SU-DHL-6 (cell line): ENCODE measurements at regions not wholly inside any gene's neighbourhood (a gene's known extent, or its start where the extent isn't known, plus 50 kb on each side); places are given as distances from the start of the nearest gene placed in this dataset.

Experiments
- H2AFZ ChIP-seq: fragments of 200-600 bp; sonication (generic); 2 replicates; pipeline ENCODE4 v1.6.1; 2014; ENCODE audit warnings: low read depth, mild to moderate bottlenecking, moderate library complexity, mixed read lengths, antibody characterized with exemption, low read length; ENCODE audit not compliant: severe bottlenecking
- H3F3A ChIP-seq: fragments of 200-600 bp; shearing (Covaris generic); 2 replicates; pipeline ENCODE4 v1.6.0; 2016; ENCODE audit warnings: antibody characterized with exemption, mild to moderate bottlenecking; ENCODE audit not compliant: insufficient read depth
- H3K27ac ChIP-seq: fragments of 200-600 bp; sonication (generic); 2 replicates; pipeline ENCODE4 v1.5.1; 2016; ENCODE audit warnings: low read depth, mild to moderate bottlenecking, low read length, moderate library complexity, mixed read lengths
- H3K27me3 ChIP-seq: fragments of 200-600 bp; sonication (generic), shearing (Covaris generic); 2 replicates; pipeline ENCODE4 v1.6.0; 2014; ENCODE audit warnings: mild to moderate bottlenecking, low read length
- H3K36me3 ChIP-seq: fragments of 200-600 bp; sonication (generic); 2 replicates; pipeline ENCODE4 v1.6.1; 2014; ENCODE audit warnings: mild to moderate bottlenecking, low read length, mixed read lengths
- H3K4me2 ChIP-seq: fragments of 300-600, 200-600 bp; shearing (Covaris generic), sonication (generic); 2 replicates; pipeline ENCODE4 v1.6.0; 2014; ENCODE audit warnings: low read length, low read depth, mild to moderate bottlenecking; ENCODE audit not compliant: poor library complexity, severe bottlenecking
- H3K4me3 ChIP-seq: fragments of 200-600 bp; sonication (generic); 2 replicates; pipeline ENCODE4 v1.5.1; 2014; ENCODE audit warnings: antibody characterized with exemption, low read length, mild to moderate bottlenecking, mixed read lengths; ENCODE audit not compliant: insufficient read depth, poor library complexity, severe bottlenecking
- H3K79me2 ChIP-seq: fragments of 200-600 bp; sonication (generic); 2 replicates; pipeline ENCODE4 v1.6.1; 2014; ENCODE audit warnings: mild to moderate bottlenecking, low read length, moderate library complexity; ENCODE audit not compliant: insufficient read depth
- H3K9ac ChIP-seq: fragments of 200-600 bp; sonication (generic); 2 replicates; pipeline ENCODE4 v1.7.0; 2014; ENCODE audit warnings: mild to moderate bottlenecking, low read length
- H3K9me2 ChIP-seq: fragments of 200-600 bp; sonication (generic); replicated peaks from 2 replicates; pipeline ENCODE4 v1.6.1; 2014; ENCODE audit warnings: low read length; ENCODE audit not compliant: insufficient read depth
- H3K9me3 ChIP-seq: fragments of 200-600 bp; sonication (generic); 2 replicates; pipeline ENCODE4 v1.6.1; 2014; ENCODE audit warnings: low read length, mixed read lengths; ENCODE audit not compliant: insufficient read depth
- H4K20me1 ChIP-seq: fragments of 200-600 bp; sonication (generic); 2 replicates; pipeline ENCODE4 v1.6.1; 2014; ENCODE audit warnings: low read depth, mild to moderate bottlenecking, antibody characterized with exemption, low read length, moderate library complexity, mixed read lengths
- EZH2phosphoT487 ChIP-seq: fragments of 200-600 bp; sonication (generic), shearing (Covaris generic); conservative IDR thresholded peaks from 2 replicates; pipeline ENCODE4 v1.6.1; 2018; ENCODE audit warnings: mild to moderate bottlenecking, antibody characterized with exemption, low read length, moderate library complexity, mixed read lengths
- TF ChIP-seq, protein P1 (sequence below): fragments of 200-600 bp; sonication (generic); IDR thresholded peaks from one replicate; pipeline ENCODE4 v1.5.1; 2017; ENCODE audit warnings: antibody characterized with exemption, mild to moderate bottlenecking, low read length, moderate library complexity; ENCODE audit not compliant: insufficient read depth, poor library complexity, severe bottlenecking

DNA sequence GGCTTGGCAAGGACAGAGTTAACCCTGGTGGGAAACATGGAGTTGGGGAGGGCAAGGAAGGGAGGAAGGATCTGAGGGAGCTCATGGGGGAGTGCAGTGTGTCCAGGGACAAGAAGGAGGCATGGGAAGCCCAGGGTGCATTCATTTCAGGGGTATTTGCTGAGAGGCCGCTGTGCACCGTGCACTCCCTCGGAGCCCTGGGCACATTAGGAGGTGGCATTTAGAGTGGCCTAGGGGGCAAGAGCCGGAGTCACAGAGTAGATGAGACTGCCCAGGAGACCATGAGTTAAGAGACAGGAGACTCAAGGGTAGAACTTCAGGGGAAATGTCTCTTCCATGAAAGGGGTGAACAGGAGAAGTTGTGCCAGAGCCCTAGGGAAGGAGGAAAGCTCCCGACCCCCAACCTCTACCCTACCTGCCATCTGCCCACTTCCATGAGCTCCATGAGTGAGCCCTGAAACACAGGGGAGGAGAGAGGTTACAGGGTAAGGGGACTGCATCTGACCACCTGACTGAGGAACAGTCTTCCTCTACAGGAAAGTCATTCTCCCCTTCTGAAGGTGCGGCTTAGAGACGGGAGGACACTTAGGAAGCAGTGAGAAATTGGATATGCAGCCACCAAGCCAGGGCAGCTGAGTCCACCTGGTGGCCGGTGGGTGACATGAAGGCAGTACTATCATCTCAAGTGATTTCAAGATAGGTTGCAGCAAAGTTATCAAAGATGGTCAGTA, 58.5 kb upstream of the COPS8 start:
- TF ChIP-seq, protein P1, sequence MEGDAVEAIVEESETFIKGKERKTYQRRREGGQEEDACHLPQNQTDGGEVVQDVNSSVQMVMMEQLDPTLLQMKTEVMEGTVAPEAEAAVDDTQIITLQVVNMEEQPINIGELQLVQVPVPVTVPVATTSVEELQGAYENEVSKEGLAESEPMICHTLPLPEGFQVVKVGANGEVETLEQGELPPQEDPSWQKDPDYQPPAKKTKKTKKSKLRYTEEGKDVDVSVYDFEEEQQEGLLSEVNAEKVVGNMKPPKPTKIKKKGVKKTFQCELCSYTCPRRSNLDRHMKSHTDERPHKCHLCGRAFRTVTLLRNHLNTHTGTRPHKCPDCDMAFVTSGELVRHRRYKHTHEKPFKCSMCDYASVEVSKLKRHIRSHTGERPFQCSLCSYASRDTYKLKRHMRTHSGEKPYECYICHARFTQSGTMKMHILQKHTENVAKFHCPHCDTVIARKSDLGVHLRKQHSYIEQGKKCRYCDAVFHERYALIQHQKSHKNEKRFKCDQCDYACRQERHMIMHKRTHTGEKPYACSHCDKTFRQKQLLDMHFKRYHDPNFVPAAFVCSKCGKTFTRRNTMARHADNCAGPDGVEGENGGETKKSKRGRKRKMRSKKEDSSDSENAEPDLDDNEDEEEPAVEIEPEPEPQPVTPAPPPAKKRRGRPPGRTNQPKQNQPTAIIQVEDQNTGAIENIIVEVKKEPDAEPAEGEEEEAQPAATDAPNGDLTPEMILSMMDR = peak; percentile 42
- no peak for TF ChIP-seq EZH2phosphoT487
- Histone ChIP-seq H3F3A (no peaks in the 10 kb centered on the region), H3K27ac (no peak overlapping the region), H2AFZ (no peak overlapping the region), H3K79me2 (no peaks in the 10 kb centered on the region), H3K9me2 (no peaks in the 10 kb centered on the region), H3K9ac (no peak overlapping the region), H3K27me3 (no peaks in the 10 kb centered on the region), H3K4me3 (no peak overlapping the region), H3K4me2 (no peak overlapping the region), H3K9me3 (no peaks in the 10 kb centered on the region), H3K36me3 (no peaks in the 10 kb centered on the region), H4K20me1 (no peaks in the 10 kb centered on the region)

- no peaks in the 10 kb centered on the region for H3K36me3 ChIP-seq
- TF ChIP-seq, protein P1 = no peak
- no peak for TF ChIP-seq EZH2phosphoT487
- H3F3A ChIP-seq = no peaks in the 10 kb centered on the region
- H4K20me1 ChIP-seq = no peaks in the 10 kb centered on the region
- H3K4me2 ChIP-seq = no peak overlapping the region
- H3K9me3 ChIP-seq = no peaks in the 10 kb centered on the region
- no peak overlapping the region for H3K27ac ChIP-seq
- no peak overlapping the region for H2AFZ ChIP-seq
- H3K27me3 ChIP-seq = no peaks in the 10 kb centered on the region
- H3K9ac ChIP-seq = no peak overlapping the region
- no peaks in the 10 kb centered on the region for H3K9me2 ChIP-seq
- H3K4me3 ChIP-seq = no peak overlapping the region
- no peaks in the 10 kb centered on the region for H3K79me2 ChIP-seq
Measured at GRCh38 chr2:237027712-237028029, 58.0 kb upstream of the COPS8 start.

GRCh38 chr2:237030382-237030781, 55.3 kb upstream of the COPS8 start:
- Histone ChIP-seq H3K27me3 (no peaks in the 10 kb centered on the region), H4K20me1 (no peaks in the 10 kb centered on the region), H3K9ac (no peak overlapping the region), H3K79me2 (no peaks in the 10 kb centered on the region), H3K27ac (no peak overlapping the region), H3F3A (no peaks in the 10 kb centered on the region), H3K9me3 (no peaks in the 10 kb centered on the region), H3K9me2 (no peaks in the 10 kb centered on the region), H3K36me3 (no peaks in the 10 kb centered on the region), H2AFZ (no peak overlapping the region), H3K4me3 (no peak overlapping the region), H3K4me2 (no peak overlapping the region)
- TF ChIP-seq, protein P1 = no peak
- TF ChIP-seq EZH2phosphoT487 = no peak
